ENCODE measurements at regions not wholly inside any gene's neighbourhood (a gene's known extent, or its start where the extent isn't known, plus 50 kb on each side); places are given as distances from the start of the nearest gene placed in this dataset.

- no peak overlapping the region for H3K9ac ChIP-seq (ENCODE audit: low read length)
Observed at GRCh38 chr4:13956947-13957346, 329.4 kb upstream of the BOD1L1 start.

GRCh38 chr4:13957871-13958270 is 330.3 kb upstream of the BOD1L1 start:
- no peak for DNase-seq
- Histone ChIP-seq H3K9me2 (replicated peaks; ENCODE audit: insufficient read depth, low read length) (no peaks in the 10 kb centered on the region), H3K9ac (ENCODE audit: low read length) (no peak overlapping the region), H3F3A (ENCODE audit: insufficient read depth, low read length) (no peaks in the 10 kb centered on the region), H2AFZ (ENCODE audit: low read length) (no peak overlapping the region), H4K20me1 (ENCODE audit: insufficient read depth, low read length) (no peaks in the 10 kb centered on the region), H3K4me3 (ENCODE audit: low read length) (no peak overlapping the region), H3K4me1 (ENCODE audit: low read length) (no peaks in the 10 kb centered on the region), H3K79me2 (ENCODE audit: low read length) (no peaks in the 10 kb centered on the region), H3K9me3 (replicated peaks; ENCODE audit: insufficient read depth, low read length) (no peaks in the 10 kb centered on the region), H3K36me3 (replicated peaks; ENCODE audit: insufficient read depth, low read length) (no peaks in the 10 kb centered on the region), H3K27me3 (replicated peaks; ENCODE audit: insufficient read depth, low read length) (no peaks in the 10 kb centered on the region), H3K27ac (ENCODE audit: low read length) (no peak overlapping the region), H3K4me2 (ENCODE audit: low read depth, low read length) (no peak overlapping the region)
- TF ChIP-seq CTCF (IDR thresholded peaks at IDR 0.05; ENCODE audit: low read length) (no peak), EZH2phosphoT487 (IDR thresholded peaks at IDR 0.05; ENCODE audit: low read length) (no peak), EZH2 (optimal IDR thresholded peaks at IDR 0.05; ENCODE audit: low read depth, low read length) (no peak)

More at GRCh38 chr4:13956947-13957346, 329.4 kb upstream of the BOD1L1 start:
- no peaks in the 10 kb centered on the region for H3K79me2 ChIP-seq (ENCODE audit: low read length)
- H3F3A ChIP-seq (ENCODE audit: insufficient read depth, low read length) = no peaks in the 10 kb centered on the region
- no peaks in the 10 kb centered on the region for H3K9me2 ChIP-seq (replicated peaks; ENCODE audit: insufficient read depth, low read length)
- H2AFZ ChIP-seq (ENCODE audit: low read length) = no peak overlapping the region
- TF ChIP-seq EZH2phosphoT487 (IDR thresholded peaks at IDR 0.05; ENCODE audit: low read length) (no peak), EZH2 (optimal IDR thresholded peaks at IDR 0.05; ENCODE audit: low read depth, low read length) (no peak), CTCF (IDR thresholded peaks at IDR 0.05; ENCODE audit: low read length) (no peak)
- H3K4me2 ChIP-seq (ENCODE audit: low read depth, low read length) = no peak overlapping the region
- no peaks in the 10 kb centered on the region for H4K20me1 ChIP-seq (ENCODE audit: insufficient read depth, low read length)
- no peak overlapping the region for H3K4me3 ChIP-seq (ENCODE audit: low read length)
- no peaks in the 10 kb centered on the region for H3K27me3 ChIP-seq (replicated peaks; ENCODE audit: insufficient read depth, low read length)
- H3K36me3 ChIP-seq (replicated peaks; ENCODE audit: insufficient read depth, low read length) = no peaks in the 10 kb centered on the region
- no peak overlapping the region for H3K27ac ChIP-seq (ENCODE audit: low read length)
- H3K4me1 ChIP-seq (ENCODE audit: low read length) = no peaks in the 10 kb centered on the region
- no peak for DNase-seq
- H3K9me3 ChIP-seq (replicated peaks; ENCODE audit: insufficient read depth, low read length) = no peaks in the 10 kb centered on the region

- Histone ChIP-seq H3K4me2 (ENCODE audit: low read depth, low read length) (no peak overlapping the region), H4K20me1 (ENCODE audit: insufficient read depth, low read length) (no peaks in the 10 kb centered on the region), H3K9ac (ENCODE audit: low read length) (no peak overlapping the region), H2AFZ (ENCODE audit: low read length) (no peak overlapping the region), H3K79me2 (ENCODE audit: low read length) (no peaks in the 10 kb centered on the region), H3K36me3 (replicated peaks; ENCODE audit: insufficient read depth, low read length) (no peaks in the 10 kb centered on the region), H3K9me2 (replicated peaks; ENCODE audit: insufficient read depth, low read length) (no peaks in the 10 kb centered on the region), H3K4me1 (ENCODE audit: low read length) (no peaks in the 10 kb centered on the region), H3F3A (ENCODE audit: insufficient read depth, low read length) (no peaks in the 10 kb centered on the region), H3K27me3 (replicated peaks; ENCODE audit: insufficient read depth, low read length) (no peaks in the 10 kb centered on the region), H3K4me3 (ENCODE audit: low read length) (no peak overlapping the region), H3K27ac (ENCODE audit: low read length) (no peak overlapping the region), H3K9me3 (replicated peaks; ENCODE audit: insufficient read depth, low read length) (no peaks in the 10 kb centered on the region)
- DNase-seq = no peak
- no peak for TF ChIP-seq CTCF (IDR thresholded peaks at IDR 0.05; ENCODE audit: low read length)
- no peak for TF ChIP-seq EZH2phosphoT487 (IDR thresholded peaks at IDR 0.05; ENCODE audit: low read length)
- no peak for TF ChIP-seq EZH2 (optimal IDR thresholded peaks at IDR 0.05; ENCODE audit: low read depth, low read length)
Observed at GRCh38 chr4:13963601-13964000, 336.1 kb upstream of the BOD1L1 start.

Measured in MM.1S (cell line).